Kidney tubule cell (primary cell): ENCODE measurements at regions not wholly inside any gene's neighbourhood (a gene's known extent, or its start where the extent isn't known, plus 50 kb on each side); places are given as distances from the start of the nearest gene placed in this dataset.
"Not testable (repeated sequence)": the region's sequence is repeated elsewhere in the genome, so short reads cannot be mapped to it uniquely, and the experiment has no call there.

Experiments
- DNase-seq: peaks from one replicate; pipeline ENCODE4 v3.0.0-alpha.2; 2018; ENCODE audit warnings: low spot score

DNA sequence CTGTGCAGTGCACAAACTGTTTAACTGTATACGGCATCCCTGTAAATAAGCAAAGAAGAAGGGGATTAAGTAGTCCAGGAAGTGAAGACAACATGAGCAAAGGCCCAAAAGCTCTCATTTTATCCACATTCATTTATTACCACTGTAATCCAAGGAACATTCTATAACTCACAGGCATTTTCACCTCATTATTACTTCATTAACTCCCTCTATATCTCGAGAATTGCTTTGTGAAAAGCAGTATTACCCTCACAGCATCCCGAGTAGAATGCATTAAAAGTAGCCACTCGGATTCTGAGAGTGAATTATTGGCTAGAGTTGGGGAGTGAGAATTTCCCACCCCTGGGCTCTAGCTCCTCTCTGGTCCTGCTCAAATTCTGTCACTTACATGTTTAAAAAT lies 51.0 kb upstream of the CHCHD3 start:
- no peak for DNase-seq

DNA sequence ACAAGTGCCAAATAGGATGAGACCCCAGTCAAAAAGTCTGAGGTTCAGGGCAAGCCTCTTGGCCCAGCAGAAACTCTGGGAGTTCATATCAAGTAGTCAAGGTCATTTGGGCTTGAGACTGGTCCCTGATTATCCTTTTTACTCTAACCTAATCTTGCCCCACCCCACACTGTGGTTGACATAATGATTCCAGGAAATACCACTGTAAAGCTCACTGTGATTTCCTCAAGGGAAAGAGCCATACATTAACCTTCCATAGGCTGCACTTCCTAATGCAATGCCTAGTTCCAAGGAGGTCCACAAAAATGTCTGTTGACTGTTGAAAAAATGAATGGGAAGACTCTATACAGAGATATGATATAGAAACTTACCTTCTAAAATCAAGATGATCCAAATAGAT lies 52.9 kb upstream of the CHCHD3 start:
- DNase-seq = no peak

- DNase-seq = peak; percentile 38
These were observed 53.6 kb upstream of the CHCHD3 start for GRCh38 chr7:133135451-133135850.

GRCh38 chr7:133139350-133139749 lies 57.5 kb upstream of the CHCHD3 start:
- DNase-seq = peak; percentile 46

GRCh38 chr7:133139801-133140200 lies 57.9 kb upstream of the CHCHD3 start:
- DNase-seq = no peak

- DNase-seq = no peak
These were observed 59.2 kb upstream of the CHCHD3 start for GRCh38 chr7:133140994-133141595.

DNA sequence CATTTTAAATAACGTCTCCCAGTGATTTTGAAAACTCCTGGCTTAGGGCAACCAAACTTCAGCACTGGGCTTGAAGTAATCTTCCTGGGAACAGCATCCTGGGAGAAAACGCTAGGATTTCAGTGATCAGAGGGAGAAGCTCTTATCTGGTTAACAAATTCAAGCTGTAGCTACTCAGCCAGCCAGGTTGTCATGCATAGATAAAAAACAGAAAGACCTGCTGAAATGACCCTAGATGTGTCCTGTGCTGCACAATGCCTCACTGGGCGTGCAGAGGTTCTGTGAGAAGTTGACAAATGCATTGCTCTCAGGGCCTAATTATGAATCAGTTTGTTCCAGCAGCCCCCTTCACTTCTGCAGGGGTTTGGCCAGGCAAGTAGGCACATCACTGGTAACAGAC lies 68.9 kb upstream of the CHCHD3 start:
- DNase-seq = no peak

DNA sequence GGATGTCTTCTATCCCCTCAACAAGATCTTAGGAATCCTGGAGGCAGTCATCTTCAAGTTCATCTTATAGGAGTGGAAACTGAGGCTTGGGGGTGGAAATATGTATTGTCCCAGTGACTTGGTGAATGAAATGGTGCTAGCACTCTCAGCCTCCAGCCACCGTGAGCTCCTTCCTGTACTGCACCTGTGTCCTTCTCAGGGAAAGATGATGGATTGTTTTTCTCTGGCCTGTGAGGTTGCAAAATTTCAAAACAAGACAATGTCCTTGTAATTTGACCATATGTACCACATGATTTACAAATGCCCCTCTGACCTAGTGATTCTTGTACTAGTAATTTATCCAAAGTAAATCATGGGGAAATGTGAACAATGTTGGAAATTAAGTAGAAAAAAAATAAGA lies 71.0 kb upstream of the CHCHD3 start:
- DNase-seq = no peak

DNA sequence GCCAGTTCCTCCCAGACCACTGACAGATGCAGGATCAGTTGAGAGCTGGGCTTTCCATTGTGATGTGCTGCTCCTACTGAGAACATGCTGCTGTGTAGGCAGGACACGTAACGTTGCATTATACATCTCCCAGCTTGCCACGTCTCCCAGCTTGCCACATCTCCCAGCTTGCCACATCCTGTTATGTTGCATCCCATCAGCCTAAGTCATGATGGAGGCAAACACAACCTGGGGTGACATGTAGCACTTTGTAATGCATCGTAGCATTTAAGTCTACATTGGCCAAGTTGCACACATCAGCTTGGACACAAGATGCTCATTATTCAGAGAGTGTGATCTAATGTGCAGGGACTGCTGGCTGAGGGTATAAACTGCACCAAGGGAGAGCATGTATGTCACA lies 73.3 kb upstream of the CHCHD3 start:
- DNase-seq = no peak

GRCh38 chr7:133155642-133156041 lies 73.8 kb upstream of the CHCHD3 start:
- no peak for DNase-seq

DNA sequence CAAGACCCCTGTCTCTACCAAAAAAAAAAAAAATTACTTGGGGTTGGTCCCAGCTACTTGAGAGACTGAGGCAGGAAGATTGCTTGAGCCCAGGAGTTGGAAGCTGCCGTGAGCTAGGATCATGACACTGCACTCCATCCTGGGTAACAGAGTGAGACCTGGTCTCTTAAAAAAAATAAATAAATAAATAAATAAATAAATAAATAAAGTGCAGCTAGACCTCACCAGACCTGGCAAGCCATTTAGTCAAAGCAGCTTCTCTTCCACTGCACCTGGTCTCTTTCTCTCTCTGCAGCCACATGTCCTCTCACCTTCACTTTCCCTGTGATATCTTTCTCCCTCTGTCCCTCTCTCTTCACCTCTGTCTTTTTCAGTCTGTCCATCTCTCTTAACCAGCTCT lies 75.2 kb upstream of the CHCHD3 start:
- no peak for DNase-seq

DNA sequence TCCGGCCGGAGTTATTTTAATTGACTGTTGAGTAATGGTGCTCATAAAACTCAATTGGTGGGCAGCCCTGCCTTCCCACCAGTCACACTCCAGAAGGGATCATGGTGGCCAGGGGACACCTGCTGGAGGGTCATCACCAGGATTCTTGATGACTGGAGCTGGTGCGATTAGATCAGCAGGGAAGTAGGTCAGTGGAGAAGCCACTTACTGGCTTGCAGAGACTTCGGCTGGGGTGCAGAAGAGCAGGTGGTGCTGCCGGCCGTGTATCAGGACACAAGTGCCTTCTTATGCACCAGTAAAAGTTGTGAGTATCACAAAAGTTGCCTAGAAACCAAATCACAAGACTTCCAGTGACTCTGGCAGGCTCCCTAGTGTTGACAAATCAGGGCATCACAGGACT lies 82.6 kb upstream of the CHCHD3 start:
- DNase-seq = no peak

DNA sequence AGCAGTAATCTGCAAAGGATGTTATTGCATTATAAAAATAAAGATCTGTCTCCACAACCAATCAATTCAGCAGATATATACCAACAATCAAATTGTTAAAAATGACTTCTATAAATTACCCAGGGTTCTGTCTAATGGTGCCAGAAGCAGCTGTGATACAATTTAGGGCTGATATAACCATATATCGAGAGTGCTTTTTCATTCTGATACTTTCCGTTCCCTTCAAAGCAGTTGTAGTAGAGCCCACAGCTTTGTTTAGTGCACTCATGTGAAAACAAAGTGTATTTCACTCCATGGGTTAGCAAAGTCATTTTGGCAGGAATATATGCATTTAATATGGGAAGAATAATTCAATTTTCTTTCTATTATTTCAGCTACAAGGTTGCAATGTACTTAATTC lies 83.1 kb upstream of the CHCHD3 start:
- DNase-seq = no peak

- DNase-seq = no peak
These were observed 83.6 kb upstream of the CHCHD3 start for GRCh38 chr7:133165529-133165928.

- DNase-seq = no peak
These were observed 85.4 kb upstream of the CHCHD3 start for GRCh38 chr7:133167300-133167699.

DNA sequence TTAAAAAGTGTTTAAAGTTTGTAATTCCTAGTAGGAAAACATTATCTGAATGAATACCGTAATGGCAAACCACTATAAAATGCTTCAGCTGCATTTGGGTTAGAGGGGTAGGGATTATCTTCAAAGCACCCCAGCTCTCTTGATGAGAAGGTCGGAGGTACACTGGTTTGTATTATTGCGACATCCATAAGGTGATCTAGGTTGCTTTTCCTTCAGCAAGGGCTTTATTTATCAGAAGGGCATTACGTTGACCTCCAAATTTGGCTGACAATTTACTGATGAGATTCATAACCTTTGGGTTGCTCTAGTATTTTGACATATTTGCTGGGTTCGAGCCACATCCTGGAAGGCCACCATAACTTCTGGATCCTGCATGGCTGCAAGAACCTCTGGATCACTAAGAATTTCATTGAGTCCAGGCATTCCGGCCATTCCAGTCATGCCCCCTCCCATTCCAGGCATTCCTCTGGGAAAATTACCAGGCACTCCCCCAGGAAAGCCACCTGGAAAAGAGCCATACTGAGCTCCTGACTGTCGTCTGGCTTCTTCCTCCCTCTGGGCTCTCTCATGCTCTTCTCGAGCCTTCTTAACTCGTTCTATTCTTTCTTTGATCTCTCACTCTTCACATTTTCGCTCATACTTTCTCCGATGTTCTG lies 83.6 kb upstream of the EXOC4 start:
- DNase-seq = not testable (repeated sequence)

GRCh38 chr7:133177476-133177875 lies 75.4 kb upstream of the EXOC4 start:
- not testable (repeated sequence) for DNase-seq

DNA sequence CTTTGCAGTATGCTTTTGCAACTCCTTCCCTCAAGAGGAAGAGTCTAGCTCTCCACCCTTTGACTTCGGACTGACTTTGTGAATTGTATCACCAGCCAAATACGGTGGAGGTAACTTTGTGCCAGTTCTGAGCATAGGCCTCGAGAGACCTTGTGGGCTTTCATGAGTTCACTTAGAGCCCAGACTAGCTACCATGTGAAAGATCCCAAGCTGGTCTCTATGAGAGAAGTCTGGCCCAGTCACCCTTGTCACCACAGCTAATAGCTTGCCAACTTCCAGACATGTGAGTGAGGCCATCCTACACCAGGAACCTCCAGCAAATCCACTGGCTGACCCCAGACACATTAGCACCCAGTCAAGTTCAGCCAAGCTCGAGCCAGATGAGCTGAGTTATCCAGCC lies 72.2 kb upstream of the EXOC4 start:
- peak; percentile 25 for DNase-seq

DNA sequence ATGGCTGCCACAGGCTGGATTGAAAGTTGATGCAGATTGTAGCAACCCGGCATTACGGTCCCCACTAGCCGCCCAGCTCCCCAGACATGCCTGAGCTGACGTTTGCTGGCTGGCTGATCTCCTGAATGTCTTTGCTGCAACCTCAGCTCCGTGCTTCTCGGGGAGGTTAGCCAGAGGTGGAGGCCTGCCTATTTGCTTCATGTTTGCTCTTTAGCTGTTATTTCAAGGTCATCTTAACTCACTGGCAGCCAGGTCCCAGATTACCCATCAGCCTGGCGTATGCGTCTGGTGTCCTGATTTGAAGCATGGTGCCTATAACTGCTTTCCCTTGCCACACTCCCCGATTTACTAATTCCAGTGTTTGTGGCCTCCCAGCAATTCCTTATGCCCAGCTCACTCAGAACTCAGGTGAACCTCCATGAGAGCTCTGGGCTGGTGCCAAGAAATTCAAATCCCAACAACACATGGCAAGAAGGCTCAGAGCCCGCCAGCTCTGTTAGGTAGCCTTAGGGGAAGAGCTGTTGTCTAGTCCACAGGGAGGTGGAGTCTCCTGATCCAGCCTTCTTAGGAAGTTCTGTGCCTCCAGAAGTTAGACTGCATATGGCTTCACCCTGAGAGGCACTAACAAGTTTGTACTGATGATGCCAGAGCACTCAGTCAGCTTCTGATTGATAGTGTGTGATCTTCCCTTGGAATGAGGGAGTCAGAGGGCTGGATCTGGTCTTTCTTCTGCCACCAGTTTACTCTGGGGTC lies 69.7 kb upstream of the EXOC4 start:
- DNase-seq = no peak

DNA sequence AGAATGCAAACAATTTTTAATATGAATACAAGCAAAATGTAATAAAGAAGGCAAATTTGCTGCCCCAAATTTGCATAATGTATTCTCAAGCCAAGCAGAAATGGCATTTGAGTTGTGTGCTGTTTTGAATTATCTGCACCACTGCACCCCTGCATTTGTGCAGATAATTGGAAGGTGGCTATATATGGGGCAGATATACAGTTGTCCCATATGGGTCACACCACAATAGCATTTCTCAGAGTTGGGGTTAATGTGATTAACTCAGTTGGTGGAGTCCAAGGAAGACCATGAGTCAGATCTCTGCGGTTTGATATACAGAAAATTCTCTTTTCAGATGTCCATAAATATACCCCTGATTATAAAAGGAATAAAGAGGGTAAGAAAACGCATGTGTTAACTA lies 68.9 kb upstream of the EXOC4 start:
- DNase-seq = no peak

GRCh38 chr7:133185512-133185911 lies 67.4 kb upstream of the EXOC4 start:
- no peak for DNase-seq

GRCh38 chr7:133186060-133186459 lies 66.8 kb upstream of the EXOC4 start:
- DNase-seq = no peak

- no peak for DNase-seq
These were observed 62.7 kb upstream of the EXOC4 start for GRCh38 chr7:133190172-133190528.

- DNase-seq = no peak
These were observed 62.2 kb upstream of the EXOC4 start for GRCh38 chr7:133190650-133191049.
